HG03175 (cell line): ENCODE measurements at regions not wholly inside any gene's neighbourhood (a gene's known extent, or its start where the extent isn't known, plus 50 kb on each side); places are given as distances from the start of the nearest gene placed in this dataset.
"Not testable (repeated sequence)": the region's sequence is repeated elsewhere in the genome, so short reads cannot be mapped to it uniquely, and the experiment has no call there.

Source experiments
- ATAC-seq: cut with Tn5 transposase; IDR thresholded peaks from one replicate; pipeline ENCODE4 v1.9.1; 2021; ENCODE audit warnings: mild to moderate bottlenecking, moderate library complexity; ENCODE audit not compliant: unreplicated experiment

DNA sequence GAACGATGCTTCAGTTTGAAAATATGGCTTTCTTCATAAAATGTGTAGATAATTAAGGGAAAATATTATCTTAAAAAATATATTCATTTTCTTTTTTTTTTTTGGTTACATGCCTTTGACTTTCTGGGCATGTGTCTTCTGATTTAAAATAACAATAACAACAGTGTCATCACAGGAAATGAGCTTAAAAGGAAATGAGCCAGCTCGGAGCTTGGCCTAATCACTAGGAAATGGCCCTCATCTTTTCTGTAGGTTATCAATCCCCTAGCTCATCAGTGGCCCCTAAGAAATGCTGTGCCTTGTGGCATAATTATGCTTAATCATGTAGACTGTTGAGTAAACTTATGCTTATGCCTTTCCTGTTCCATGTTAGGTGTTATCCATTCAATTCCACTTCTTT is 141.8 kb upstream of the FHL2 start:
- no peak for ATAC-seq

- ATAC-seq, result no peak
Measured at GRCh38 chr2:105539331-105539730, 140.5 kb upstream of the FHL2 start.

DNA sequence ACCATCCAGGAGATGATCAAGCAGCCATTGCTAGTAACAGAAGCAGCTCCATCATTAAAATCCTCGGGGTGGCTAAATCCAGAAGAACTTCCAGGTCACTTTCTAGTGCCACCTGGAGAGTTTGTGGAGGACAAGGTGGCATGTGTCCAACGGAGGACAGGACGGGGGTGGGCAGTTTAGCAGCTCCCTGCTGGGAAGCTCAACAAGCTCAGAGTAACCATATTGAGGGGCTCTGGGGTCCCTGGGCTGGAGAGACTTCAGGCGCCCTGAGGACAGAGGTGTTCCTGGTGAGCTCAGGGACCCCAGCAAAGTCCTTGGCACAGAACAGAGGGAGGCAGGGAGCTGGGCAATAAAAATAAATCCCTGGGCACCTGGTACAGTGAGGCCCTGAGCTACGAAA is 140.0 kb upstream of the FHL2 start:
- ATAC-seq, result no peak

DNA sequence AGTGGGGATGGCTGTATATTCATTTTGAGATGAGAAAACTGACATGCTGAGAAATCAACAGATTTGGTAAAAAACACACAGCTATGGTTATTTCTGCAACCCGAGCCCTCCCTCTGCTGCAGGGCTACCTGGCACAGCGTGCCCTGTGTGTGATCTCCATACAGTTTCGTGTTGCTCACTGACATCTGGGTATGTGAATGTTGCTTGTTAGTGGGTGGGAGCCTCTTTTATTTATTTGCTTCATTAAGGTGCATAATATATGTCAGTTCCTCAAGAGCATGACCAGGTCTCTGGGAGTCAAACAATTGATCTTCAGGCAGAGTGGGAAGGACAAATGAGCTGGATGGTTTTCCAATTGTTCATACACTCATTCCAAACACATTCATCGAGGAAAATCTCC is 139.1 kb upstream of the FHL2 start:
- ATAC-seq, result no peak

DNA sequence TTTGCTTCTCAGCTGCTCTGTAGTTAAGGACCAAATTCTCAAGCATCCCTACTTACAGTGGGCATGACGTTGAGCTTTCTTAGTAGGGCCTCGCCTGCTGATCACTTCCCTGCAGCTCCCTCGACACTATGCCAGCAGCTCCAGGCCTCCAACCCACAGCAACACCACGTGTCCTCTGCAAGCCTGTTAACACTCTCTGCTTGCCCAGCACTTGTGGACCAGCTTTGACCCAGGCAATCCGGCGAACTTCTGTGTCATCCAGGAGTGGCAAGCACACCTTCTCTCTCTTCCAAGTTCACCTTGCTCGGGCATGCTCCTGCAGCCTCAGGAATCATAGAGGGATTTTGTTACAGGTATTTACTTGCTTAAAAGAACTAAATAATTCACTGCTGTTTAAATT is 138.6 kb upstream of the FHL2 start:
- no peak for ATAC-seq

- no peak for ATAC-seq
Measured at GRCh38 chr2:105536175-105536574, 137.3 kb upstream of the FHL2 start.

GRCh38 chr2:105529258-105529657 is 130.4 kb upstream of the FHL2 start:
- ATAC-seq, result not testable (repeated sequence)

GRCh38 chr2:105526000-105526925 is 127.4 kb upstream of the FHL2 start:
- no peak for ATAC-seq

- no peak for ATAC-seq
Measured at GRCh38 chr2:105525201-105525600, 126.3 kb upstream of the FHL2 start.

DNA sequence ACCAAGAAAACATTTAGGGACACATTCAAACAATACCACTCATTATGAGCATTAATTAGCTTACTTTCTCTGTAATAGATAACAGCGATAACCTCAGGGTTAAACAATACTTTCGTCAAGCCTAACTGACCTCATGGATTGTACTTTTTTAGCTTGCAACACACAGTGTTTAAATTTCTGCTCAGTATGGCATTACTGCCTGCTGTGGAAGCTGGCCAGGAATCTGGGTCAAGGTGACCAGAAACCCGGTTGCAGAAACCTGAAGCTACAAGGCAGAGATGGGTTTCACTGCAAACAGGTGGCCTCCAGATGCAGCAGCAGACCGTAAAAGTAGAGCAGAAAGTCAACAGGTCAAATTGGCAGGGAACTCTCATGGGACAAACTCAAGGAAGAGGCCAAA is 123.8 kb upstream of the FHL2 start:
- no peak for ATAC-seq

- no peak for ATAC-seq
Measured at GRCh38 chr2:105521616-105522015, 122.8 kb upstream of the FHL2 start.

GRCh38 chr2:105521176-105521575 is 122.3 kb upstream of the FHL2 start:
- ATAC-seq, result no peak

GRCh38 chr2:105519516-105519915 is 120.7 kb upstream of the FHL2 start:
- no peak for ATAC-seq

- no peak for ATAC-seq
Measured at GRCh38 chr2:105518897-105519296, 120.0 kb upstream of the FHL2 start.

- ATAC-seq, result no peak
Measured at GRCh38 chr2:105517814-105518705, 119.2 kb upstream of the FHL2 start.

DNA sequence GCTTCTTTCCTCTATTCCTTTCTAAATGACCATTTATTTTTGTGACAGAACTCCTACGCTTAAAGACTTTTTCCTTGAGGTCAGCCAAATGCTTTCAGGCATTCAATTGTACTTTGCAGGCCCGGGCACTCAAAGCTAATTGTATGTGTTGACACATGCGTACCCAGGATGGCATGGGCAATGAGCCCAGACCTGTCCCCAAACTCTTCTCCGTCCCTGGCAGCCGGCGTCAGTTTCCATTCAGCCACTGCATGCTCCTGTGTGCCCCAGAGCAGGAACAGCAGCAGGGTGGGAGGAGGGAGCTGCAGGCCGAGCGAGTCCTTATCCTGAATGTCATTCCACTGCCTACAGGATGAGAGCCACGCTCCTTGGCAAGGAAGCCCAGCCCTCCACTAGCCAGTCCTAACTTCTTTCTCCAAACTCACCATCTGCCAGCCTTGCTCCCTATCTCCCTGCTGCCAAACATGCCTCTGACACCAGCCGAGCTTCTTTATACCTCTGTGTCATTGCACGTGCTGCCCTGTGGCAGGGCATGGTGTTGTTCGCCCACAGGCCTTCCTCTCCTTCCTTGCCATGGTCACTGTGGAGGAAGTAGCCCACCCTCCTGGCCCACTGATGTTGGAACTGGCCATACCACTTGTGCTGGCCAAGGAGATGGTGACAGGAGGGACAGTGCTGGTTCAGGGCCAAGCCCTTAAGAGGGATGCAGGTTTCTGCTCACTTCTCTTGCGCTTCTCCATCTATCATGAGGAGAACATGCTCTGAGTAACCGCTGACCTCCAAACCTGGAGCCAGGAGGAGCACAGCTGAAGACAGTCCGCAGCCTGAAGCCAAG is 116.9 kb upstream of the FHL2 start:
- no peak for ATAC-seq

DNA sequence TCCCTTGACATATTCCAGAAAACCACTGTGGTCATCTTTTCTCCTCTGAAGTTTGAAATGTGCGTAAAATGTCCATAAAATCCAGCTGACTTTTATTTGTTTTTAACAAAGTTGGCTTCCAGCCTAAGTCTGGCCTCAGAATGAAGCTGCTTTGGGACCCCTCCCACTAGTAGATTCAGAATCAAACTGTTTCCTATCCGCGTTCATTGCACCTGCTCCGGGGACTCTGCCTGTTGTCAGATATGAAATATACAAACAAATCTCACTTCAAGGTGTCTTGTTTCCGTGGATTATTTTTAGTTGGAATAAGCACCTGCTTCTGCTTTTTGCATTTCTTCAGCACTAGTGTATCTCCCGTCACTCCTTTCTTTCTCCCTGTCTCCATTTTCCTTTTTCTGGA is 115.7 kb upstream of the FHL2 start:
- ATAC-seq, result no peak

DNA sequence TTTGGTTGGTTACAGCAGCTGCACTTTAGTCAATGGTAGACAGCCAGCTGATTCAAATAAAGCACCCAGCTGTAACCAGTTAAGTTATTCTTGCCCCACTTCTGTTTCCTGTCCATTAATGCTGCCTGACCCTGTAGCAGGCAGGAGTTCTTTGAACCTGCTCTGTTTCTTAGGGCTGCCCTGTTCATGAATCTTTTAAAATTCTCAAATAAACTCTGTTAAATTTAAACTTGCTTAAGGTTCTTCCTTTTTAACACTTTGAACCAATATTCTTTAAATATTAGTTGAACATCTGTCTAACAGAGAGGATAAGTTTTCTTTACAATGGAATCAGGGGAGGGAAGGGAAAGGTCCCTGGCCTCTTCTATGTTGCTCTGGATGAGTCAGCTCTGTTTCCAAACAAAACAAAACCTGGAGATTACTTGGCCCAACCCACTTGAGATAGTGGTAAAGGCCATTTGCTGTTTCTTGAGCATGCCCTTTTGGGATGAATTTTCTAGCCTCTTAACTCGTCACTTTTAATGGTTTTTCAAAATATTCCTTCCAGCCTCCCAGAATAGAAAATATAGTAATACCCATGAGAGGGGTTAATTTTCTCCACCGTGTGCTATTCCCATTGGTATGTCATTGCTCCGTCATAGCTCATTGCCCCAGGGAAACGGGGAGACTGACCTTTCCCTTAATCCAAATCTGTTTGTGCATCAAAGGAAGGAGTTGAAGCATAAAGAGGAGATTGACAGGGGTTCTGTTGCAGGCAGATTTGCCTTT is 112.1 kb upstream of the FHL2 start:
- ATAC-seq, result no peak

DNA sequence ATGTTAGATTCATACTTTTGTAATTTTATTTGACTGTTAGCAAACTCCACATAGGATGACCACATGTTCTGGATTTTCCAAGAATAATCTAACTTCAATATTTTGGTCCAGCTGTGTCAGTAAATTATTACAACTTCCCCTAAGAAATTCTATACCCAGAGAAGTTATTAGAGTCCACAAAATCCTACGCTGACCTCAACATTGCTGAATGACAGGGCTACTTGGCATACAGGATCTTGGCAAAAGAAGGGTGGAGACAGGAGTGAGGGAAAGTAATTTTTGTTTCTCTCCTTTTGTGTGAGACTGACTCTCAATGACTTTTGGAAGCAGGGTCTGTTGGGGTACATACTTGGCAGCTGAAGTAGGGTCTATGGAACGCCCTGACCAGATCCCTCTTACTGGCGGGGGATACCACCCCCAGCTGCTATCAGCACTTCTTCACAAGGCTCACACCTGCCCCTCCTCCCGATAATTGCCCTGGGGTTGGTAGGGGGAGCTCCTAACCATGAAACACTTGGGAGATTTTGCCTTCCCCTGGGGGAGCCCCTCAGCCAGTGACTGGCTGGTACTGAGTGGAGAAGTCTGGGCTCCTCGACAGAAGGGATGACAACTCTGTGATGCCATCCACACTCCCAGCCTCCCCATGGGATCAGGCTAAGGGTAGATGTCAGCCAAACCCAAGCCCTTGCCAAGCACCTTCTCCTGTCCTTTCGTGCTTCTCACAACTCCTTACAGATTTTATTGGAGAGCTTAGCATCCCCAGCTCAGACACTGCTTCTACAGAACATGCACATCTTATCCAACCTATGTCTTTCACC is 110.6 kb upstream of the FHL2 start:
- no peak for ATAC-seq
